Keratinocyte (primary cell): ENCODE measurements at regions not wholly inside any gene's neighbourhood (a gene's known extent, or its start where the extent isn't known, plus 50 kb on each side); places are given as distances from the start of the nearest gene placed in this dataset.

Experiments
- DNase-seq: peaks from one replicate; pipeline ENCODE4 v3.0.0-alpha.2; 2011; ENCODE audit warnings: low read depth, missing footprints, low spot score
- FAIRE-seq: peaks from 2 replicates; lab custom pipeline; 2011; peaks lifted over from hg19 to GRCh38; lab: Jason Lieb, UNC
- H2AFZ ChIP-seq: 2 replicates; pipeline ENCODE4 v1.6.0; 2012; ENCODE audit warnings: low read length, control low read depth, inconsistent platforms; ENCODE audit not compliant: control insufficient read depth
- H3K27ac ChIP-seq: 2 replicates; pipeline ENCODE4 v1.5.1; 2011; ENCODE audit warnings: low read length; ENCODE audit not compliant: control insufficient read depth, insufficient read depth
- H3K27me3 ChIP-seq: 3 replicates; pipeline ENCODE4 v1.6.0; 2011; ENCODE audit warnings: low read length; ENCODE audit not compliant: control insufficient read depth, insufficient read depth; ENCODE audit errors: extremely low read depth
- H3K36me3 ChIP-seq, 2 experiments: 2 replicates in 1 of 2; 3 replicates in 1 of 2; pipeline ENCODE4 v1.5.1; 2011; ENCODE audit warnings: low read length in 2 of 2, mild to moderate bottlenecking in 1 of 2; ENCODE audit not compliant: control insufficient read depth in 2 of 2, insufficient read depth in 2 of 2; ENCODE audit errors: extremely low read depth in 1 of 2
- H3K4me1 ChIP-seq: 3 replicates; pipeline ENCODE4 v1.5.1; 2011; ENCODE audit warnings: low read length; ENCODE audit not compliant: control insufficient read depth, insufficient read depth; ENCODE audit errors: extremely low read depth
- H3K4me2 ChIP-seq: 3 replicates; pipeline ENCODE4 v1.6.0; 2011; ENCODE audit warnings: low read depth, low read length; ENCODE audit not compliant: control insufficient read depth, insufficient read depth; ENCODE audit errors: extremely low read depth
- H3K4me3 ChIP-seq, 3 experiments: fragments of 200-600 bp in 1 of 3; sonication (generic) in 1 of 3; 2 replicates in 2 of 3; 3 replicates in 1 of 3; pipeline ENCODE4 v1.5.1; 2011 to 2016; ENCODE audit warnings: low read length in 3 of 3, mild to moderate bottlenecking in 3 of 3, control low read depth in 2 of 3, inconsistent platforms in 1 of 3, low read depth in 1 of 3, mixed read lengths in 1 of 3, mixed run types in 1 of 3, moderate library complexity in 1 of 3; ENCODE audit not compliant: control insufficient read depth in 2 of 3, insufficient read depth in 2 of 3; ENCODE audit errors: extremely low read depth in 1 of 3
- H3K79me2 ChIP-seq: 2 replicates; pipeline ENCODE4 v1.6.0; 2012; ENCODE audit warnings: low read length; ENCODE audit not compliant: control insufficient read depth, insufficient read depth
- H3K9ac ChIP-seq: 3 replicates; pipeline ENCODE4 v1.6.0; 2011; ENCODE audit warnings: low read length; ENCODE audit not compliant: control insufficient read depth, insufficient read depth; ENCODE audit errors: extremely low read depth
- H3K9me1 ChIP-seq: 3 replicates; pipeline ENCODE4 v1.6.0; 2011; ENCODE audit warnings: low read length; ENCODE audit not compliant: control insufficient read depth, insufficient read depth; ENCODE audit errors: extremely low read depth
- H3K9me3 ChIP-seq: 2 replicates; pipeline ENCODE4 v1.5.1; 2012; ENCODE audit warnings: low read depth, low read length; ENCODE audit not compliant: control insufficient read depth
- H4K20me1 ChIP-seq: 3 replicates; pipeline ENCODE4 v1.6.0; 2011; ENCODE audit warnings: low read length; ENCODE audit not compliant: control insufficient read depth, insufficient read depth; ENCODE audit errors: extremely low read depth
- EZH2 ChIP-seq: IDR thresholded peaks from one replicate; pipeline ENCODE4 v1.6.1; 2012; ENCODE audit warnings: inconsistent platforms, mild to moderate bottlenecking, low read length, moderate library complexity
- dilution Hi-C: fragments of 300-500 bp; cut with MboI; formaldehyde crosslinking; loops from one replicate; pipeline ENCODE4 v1.7.0; 2020; ENCODE audit warnings: low sequenced_read_pairs; ENCODE audit not compliant: extremely low pct_ligation_motif_present
- TF ChIP-seq, protein P1 (sequence below), 3 experiments: IDR thresholded peaks in 1 of 3; conservative IDR thresholded peaks in 1 of 3; optimal IDR thresholded peaks in 1 of 3; 2 replicates in 2 of 3; 3 replicates in 1 of 3; pipeline versions ENCODE3 to v1.5.1; 2011; ENCODE audit warnings: low read length in 3 of 3, mild to moderate bottlenecking in 3 of 3, moderate library complexity in 2 of 3, control low read depth in 1 of 3, inconsistent platforms in 1 of 3; ENCODE audit not compliant: insufficient read depth in 2 of 3; ENCODE audit errors: extremely low read depth in 1 of 3

- FAIRE-seq (no peak), DNase-seq (no peak)
- dilution Hi-C loops, result no loop called here
- Histone ChIP-seq H3K9me1 (no peaks in the 10 kb centered on the region), H3K9me3 (no peaks in the 10 kb centered on the region), H3K4me3 (no peak overlapping the region), H3K36me3 (no peaks in the 10 kb centered on the region), H3K27ac (no peak overlapping the region), H3K4me1 (no peaks in the 10 kb centered on the region), H3K27me3 (no peaks in the 10 kb centered on the region), H3K4me2 (no peak overlapping the region), H3K79me2 (no peaks in the 10 kb centered on the region), H3K9ac (no peak overlapping the region), H2AFZ (no peak overlapping the region), H4K20me1 (no peaks in the 10 kb centered on the region)
- TF ChIP-seq, protein P1, sequence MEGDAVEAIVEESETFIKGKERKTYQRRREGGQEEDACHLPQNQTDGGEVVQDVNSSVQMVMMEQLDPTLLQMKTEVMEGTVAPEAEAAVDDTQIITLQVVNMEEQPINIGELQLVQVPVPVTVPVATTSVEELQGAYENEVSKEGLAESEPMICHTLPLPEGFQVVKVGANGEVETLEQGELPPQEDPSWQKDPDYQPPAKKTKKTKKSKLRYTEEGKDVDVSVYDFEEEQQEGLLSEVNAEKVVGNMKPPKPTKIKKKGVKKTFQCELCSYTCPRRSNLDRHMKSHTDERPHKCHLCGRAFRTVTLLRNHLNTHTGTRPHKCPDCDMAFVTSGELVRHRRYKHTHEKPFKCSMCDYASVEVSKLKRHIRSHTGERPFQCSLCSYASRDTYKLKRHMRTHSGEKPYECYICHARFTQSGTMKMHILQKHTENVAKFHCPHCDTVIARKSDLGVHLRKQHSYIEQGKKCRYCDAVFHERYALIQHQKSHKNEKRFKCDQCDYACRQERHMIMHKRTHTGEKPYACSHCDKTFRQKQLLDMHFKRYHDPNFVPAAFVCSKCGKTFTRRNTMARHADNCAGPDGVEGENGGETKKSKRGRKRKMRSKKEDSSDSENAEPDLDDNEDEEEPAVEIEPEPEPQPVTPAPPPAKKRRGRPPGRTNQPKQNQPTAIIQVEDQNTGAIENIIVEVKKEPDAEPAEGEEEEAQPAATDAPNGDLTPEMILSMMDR (optimal IDR thresholded peaks at IDR 0.05 in 1 of 3, IDR thresholded peaks at IDR 0.05 in 1 of 3, conservative IDR thresholded peaks at IDR 0.05 in 1 of 3; ENCODE audit: extremely low read depth in 1 of 3, insufficient read depth in 2 of 3, low read length in 3 of 3), result no peak
- TF ChIP-seq EZH2, result no peak
Observed at GRCh38 chr3:59280113-59280512, 230.3 kb upstream of the CFAP20DC start.

- DNase-seq (no peak), FAIRE-seq (no peak)
- Histone ChIP-seq H3K36me3 (no peaks in the 10 kb centered on the region), H3K27me3 (no peaks in the 10 kb centered on the region), H3K4me1 (no peaks in the 10 kb centered on the region), H3K4me2 (no peak overlapping the region), H3K9ac (no peak overlapping the region), H2AFZ (no peak overlapping the region), H3K9me1 (no peaks in the 10 kb centered on the region), H4K20me1 (no peaks in the 10 kb centered on the region), H3K79me2 (no peaks in the 10 kb centered on the region), H3K4me3 (no peak overlapping the region), H3K27ac (no peak overlapping the region), H3K9me3 (no peaks in the 10 kb centered on the region)
- dilution Hi-C loops, result no loop called here
- TF ChIP-seq, protein P1 (optimal IDR thresholded peaks at IDR 0.05 in 1 of 3, IDR thresholded peaks at IDR 0.05 in 1 of 3, conservative IDR thresholded peaks at IDR 0.05 in 1 of 3; ENCODE audit: extremely low read depth in 1 of 3, insufficient read depth in 2 of 3, low read length in 3 of 3), result no peak
- TF ChIP-seq EZH2, result no peak
Observed at GRCh38 chr3:59277816-59278215, 228.0 kb upstream of the CFAP20DC start.
